ENCODE measurements at regions not wholly inside any gene's neighbourhood (a gene's known extent, or its start where the extent isn't known, plus 50 kb on each side); places are given as distances from the start of the nearest gene placed in this dataset.

DNA sequence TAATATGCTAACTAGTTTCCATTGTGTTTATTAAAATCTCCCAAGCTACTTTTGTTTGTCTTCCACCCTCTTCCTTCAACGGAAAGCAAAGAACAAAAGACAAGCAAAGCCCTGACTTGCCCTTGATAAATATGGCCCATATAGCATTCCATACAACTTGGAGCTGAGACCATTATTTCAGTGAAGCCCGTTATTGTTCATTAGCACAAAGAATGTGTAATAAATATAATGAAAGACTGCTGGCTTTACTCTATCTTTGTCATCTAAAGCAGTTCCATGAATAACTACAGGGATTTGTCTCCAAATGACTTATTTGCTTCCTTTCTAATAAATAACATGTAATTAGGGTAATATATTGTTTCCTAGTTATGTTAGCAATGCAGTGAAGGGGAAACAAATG lies 270.7 kb upstream of the TLE4 start:
- no peaks in the 10 kb centered on the region for H3K27me3 Mint-ChIP-seq (ENCODE audit: low read depth)
- no peak overlapping the region for H3K27ac Mint-ChIP-seq (ENCODE audit: unreplicated experiment)
- no peak for DNase-seq (ENCODE audit: low read depth, low spot score)
- H3K4me3 Mint-ChIP-seq: no peak overlapping the region
- H3K36me3 Mint-ChIP-seq (ENCODE audit: low read depth): no peaks in the 10 kb centered on the region
- TF ChIP-seq, protein P1, sequence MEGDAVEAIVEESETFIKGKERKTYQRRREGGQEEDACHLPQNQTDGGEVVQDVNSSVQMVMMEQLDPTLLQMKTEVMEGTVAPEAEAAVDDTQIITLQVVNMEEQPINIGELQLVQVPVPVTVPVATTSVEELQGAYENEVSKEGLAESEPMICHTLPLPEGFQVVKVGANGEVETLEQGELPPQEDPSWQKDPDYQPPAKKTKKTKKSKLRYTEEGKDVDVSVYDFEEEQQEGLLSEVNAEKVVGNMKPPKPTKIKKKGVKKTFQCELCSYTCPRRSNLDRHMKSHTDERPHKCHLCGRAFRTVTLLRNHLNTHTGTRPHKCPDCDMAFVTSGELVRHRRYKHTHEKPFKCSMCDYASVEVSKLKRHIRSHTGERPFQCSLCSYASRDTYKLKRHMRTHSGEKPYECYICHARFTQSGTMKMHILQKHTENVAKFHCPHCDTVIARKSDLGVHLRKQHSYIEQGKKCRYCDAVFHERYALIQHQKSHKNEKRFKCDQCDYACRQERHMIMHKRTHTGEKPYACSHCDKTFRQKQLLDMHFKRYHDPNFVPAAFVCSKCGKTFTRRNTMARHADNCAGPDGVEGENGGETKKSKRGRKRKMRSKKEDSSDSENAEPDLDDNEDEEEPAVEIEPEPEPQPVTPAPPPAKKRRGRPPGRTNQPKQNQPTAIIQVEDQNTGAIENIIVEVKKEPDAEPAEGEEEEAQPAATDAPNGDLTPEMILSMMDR (conservative IDR thresholded peaks at IDR 0.05): no peak
- H3K4me1 Mint-ChIP-seq: peaks cover 25% of the 10 kb centered on the region
- H3K9me3 Mint-ChIP-seq: no peaks in the 10 kb centered on the region

DNA sequence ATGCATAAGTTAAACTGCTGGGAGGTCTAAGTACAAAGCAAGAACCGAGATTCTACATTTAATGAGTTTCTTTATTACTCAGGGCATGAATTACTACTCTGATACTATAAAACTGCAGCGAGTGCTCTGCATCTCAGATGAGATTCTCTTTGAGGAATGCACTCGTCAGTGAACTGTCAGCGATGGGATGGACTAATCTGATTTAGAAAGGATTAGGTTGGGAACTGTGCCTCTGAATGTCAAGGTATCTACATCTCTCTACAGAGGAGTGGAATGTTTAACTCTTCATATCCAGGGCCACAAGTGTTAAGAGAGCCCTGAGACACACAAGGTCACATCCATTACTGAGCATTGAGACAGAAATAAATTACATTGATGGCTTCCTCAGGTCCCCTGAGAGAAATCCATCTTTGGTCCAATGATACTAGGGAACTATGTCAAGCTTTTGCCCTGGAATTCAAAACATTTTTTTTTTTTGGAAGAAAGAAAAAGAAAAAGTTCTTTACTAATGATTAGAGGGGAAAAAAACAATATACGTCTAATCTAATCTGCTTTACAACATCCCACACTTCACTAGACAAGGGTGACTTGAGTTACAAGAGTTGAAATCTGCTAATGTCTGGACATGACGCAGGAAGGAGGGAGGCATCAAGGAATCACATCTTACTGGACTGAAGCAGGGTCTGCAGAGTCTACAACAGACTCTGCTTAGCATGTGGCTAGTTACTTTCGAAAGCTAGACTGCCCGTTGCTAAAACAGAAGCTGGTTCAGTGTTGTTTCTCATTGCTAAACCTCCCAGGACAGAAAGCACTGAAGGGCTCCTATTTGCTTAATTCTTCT lies 270.0 kb upstream of the TLE4 start:
- no peak overlapping the region for H3K27ac Mint-ChIP-seq (ENCODE audit: unreplicated experiment)

DNA sequence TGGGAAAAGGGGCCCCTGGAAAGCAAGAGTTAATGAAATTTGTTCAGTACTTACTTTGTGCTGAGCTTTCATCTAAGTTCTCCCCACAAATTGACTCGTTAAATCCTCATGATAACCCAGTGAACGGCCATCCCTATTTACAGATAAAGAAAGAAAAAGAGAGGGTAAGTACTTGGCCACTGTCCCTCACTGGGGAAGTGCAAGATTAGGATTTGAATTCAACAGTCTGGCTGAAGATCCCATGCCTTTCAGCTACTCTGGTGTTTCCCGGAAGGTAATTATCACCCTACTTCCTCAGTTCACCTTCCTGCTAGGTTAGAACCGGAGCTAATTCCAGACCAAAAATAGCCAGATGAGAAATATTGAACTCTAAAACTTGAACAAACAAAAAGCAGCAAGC lies 269.2 kb upstream of the TLE4 start:
- H3K27me3 Mint-ChIP-seq (ENCODE audit: low read depth): no peaks in the 10 kb centered on the region
- H3K27ac Mint-ChIP-seq (ENCODE audit: unreplicated experiment): no peak overlapping the region
- no peak for DNase-seq (ENCODE audit: low read depth, low spot score)
- H3K36me3 Mint-ChIP-seq (ENCODE audit: low read depth): no peaks in the 10 kb centered on the region
- no peak overlapping the region for H3K4me3 Mint-ChIP-seq
- peaks cover 25% of the 10 kb centered on the region for H3K4me1 Mint-ChIP-seq
- TF ChIP-seq, protein P1 (conservative IDR thresholded peaks at IDR 0.05): no peak
- no peaks in the 10 kb centered on the region for H3K9me3 Mint-ChIP-seq

More for the DNA sequence above, 270.0 kb upstream of the TLE4 start:
- TF ChIP-seq, protein P1 (conservative IDR thresholded peaks at IDR 0.05): no peak
- Mint-ChIP-seq H3K36me3 (ENCODE audit: low read depth) (no peaks in the 10 kb centered on the region), H3K4me3 (no peak overlapping the region), H3K9me3 (no peaks in the 10 kb centered on the region), H3K4me1 (peaks cover 25% of the 10 kb centered on the region), H3K27me3 (ENCODE audit: low read depth) (no peaks in the 10 kb centered on the region)
- no peak for DNase-seq (ENCODE audit: low read depth, low spot score)

DNA sequence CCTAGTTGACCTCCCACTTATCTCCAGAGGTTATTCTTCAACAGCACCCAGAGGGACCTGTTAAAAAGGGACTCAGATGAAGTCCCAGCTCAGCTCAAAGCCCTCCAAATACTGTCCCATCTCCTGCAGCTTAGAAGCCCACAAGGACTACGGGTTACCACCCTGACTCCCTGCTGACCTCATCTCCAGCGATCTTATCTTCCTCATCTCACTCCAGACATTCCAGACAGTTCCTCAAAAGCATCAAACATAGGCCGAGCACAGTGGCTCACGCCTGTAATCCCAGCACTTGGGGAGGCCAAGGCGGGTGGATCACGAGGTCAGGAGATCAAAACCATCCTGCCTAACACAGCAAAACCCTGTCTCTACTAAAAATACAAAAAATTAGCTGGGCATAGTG lies 263.8 kb upstream of the TLE4 start:
- H3K4me3 Mint-ChIP-seq: no peak overlapping the region
- no peaks in the 10 kb centered on the region for H3K4me1 Mint-ChIP-seq
- H3K9me3 Mint-ChIP-seq: no peaks in the 10 kb centered on the region
- H3K27me3 Mint-ChIP-seq (ENCODE audit: low read depth): no peaks in the 10 kb centered on the region
- H3K36me3 Mint-ChIP-seq (ENCODE audit: low read depth): no peaks in the 10 kb centered on the region
- TF ChIP-seq, protein P1 (conservative IDR thresholded peaks at IDR 0.05): no peak
- no peak overlapping the region for H3K27ac Mint-ChIP-seq (ENCODE audit: unreplicated experiment)
- DNase-seq (ENCODE audit: low read depth, low spot score): no peak

DNA sequence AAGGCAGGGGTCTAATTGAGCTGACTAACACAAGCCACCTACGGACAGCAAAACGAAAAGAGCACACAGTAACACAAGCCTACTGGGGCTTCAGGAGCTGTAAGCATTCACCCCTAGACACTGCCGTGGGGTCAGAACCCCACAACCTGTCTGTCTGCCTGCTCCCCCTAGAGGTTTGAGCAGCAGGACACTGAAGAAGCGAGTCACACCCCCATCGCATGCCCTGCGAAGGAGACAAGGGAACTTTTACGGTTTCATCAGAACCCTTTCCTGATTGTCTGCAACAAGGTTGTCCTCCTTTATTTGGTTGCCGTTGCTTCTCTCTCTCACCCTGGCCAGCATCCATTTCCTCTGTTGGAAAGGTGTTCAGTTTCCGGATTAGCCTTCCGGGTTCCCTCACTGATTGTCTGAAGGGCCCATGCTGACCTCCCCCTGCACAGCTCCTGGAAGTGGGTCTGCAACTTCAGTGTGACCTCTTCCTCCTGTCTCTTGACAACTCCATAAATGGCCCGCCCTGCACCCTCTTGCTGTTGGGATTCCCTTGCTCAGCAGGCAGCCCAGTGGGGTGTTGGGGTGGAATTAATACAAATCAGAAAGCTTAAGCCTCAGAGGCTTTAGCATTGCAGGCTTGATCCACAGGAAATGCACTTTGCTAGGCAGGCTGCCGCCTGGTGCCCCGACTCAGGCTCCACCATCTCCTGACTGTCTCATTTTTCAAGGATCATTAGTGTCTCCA lies 258.9 kb upstream of the TLE4 start:
- no peaks in the 10 kb centered on the region for H3K9me3 Mint-ChIP-seq
- DNase-seq (ENCODE audit: low read depth, low spot score): no peak
- no peak overlapping the region for H3K4me3 Mint-ChIP-seq
- no peak overlapping the region for H3K27ac Mint-ChIP-seq (ENCODE audit: unreplicated experiment)
- TF ChIP-seq, protein P1 (conservative IDR thresholded peaks at IDR 0.05): no peak
- H3K4me1 Mint-ChIP-seq: no peaks in the 10 kb centered on the region
- no peaks in the 10 kb centered on the region for H3K27me3 Mint-ChIP-seq (ENCODE audit: low read depth)
- H3K36me3 Mint-ChIP-seq (ENCODE audit: low read depth): no peaks in the 10 kb centered on the region

All from neural crest cell (in vitro differentiated cells).